GM21423 (cell line): ENCODE measurements at regions not wholly inside any gene's neighbourhood (a gene's known extent, or its start where the extent isn't known, plus 50 kb on each side); places are given as distances from the start of the nearest gene placed in this dataset.

ENCODE experiments used
- ATAC-seq: cut with Tn5 transposase; IDR thresholded peaks from one replicate; pipeline ENCODE4 v1.9.1; 2021; ENCODE audit warnings: mild to moderate bottlenecking, moderate library complexity; ENCODE audit not compliant: unreplicated experiment

GRCh38 chr6:45791211-45792168 is 224.2 kb downstream of the CLIC5 start:
- ATAC-seq = no peak

GRCh38 chr6:45789238-45789637 is 226.4 kb downstream of the CLIC5 start:
- no peak for ATAC-seq

- no peak for ATAC-seq
These were observed 228.3 kb downstream of the CLIC5 start for GRCh38 chr6:45787384-45787783.

- ATAC-seq = no peak
These were observed 229.3 kb downstream of the CLIC5 start for GRCh38 chr6:45786355-45786781.

GRCh38 chr6:45784250-45784649 is 231.4 kb downstream of the CLIC5 start:
- ATAC-seq = no peak

- ATAC-seq = no peak
These were observed 231.9 kb downstream of the CLIC5 start for GRCh38 chr6:45783716-45784115.

GRCh38 chr6:45781890-45782289 is 233.8 kb downstream of the CLIC5 start:
- ATAC-seq = no peak

GRCh38 chr6:45780523-45780922 is 235.1 kb downstream of the CLIC5 start:
- no peak for ATAC-seq

- ATAC-seq = no peak
These were observed 240.5 kb downstream of the CLIC5 start for GRCh38 chr6:45775026-45775697.

GRCh38 chr6:45773906-45774305 is 241.8 kb downstream of the CLIC5 start:
- ATAC-seq = no peak

- no peak for ATAC-seq
These were observed 242.7 kb downstream of the CLIC5 start for GRCh38 chr6:45772886-45773495.

GRCh38 chr6:45772051-45772450 is 243.6 kb downstream of the CLIC5 start:
- ATAC-seq = no peak

GRCh38 chr6:45763281-45763680 is 252.4 kb downstream of the CLIC5 start:
- no peak for ATAC-seq

GRCh38 chr6:45759472-45759810 is 256.2 kb downstream of the CLIC5 start:
- no peak for ATAC-seq

- no peak for ATAC-seq
These were observed 256.7 kb downstream of the CLIC5 start for GRCh38 chr6:45758787-45759471.

- ATAC-seq = no peak
These were observed 258.1 kb downstream of the CLIC5 start for GRCh38 chr6:45757443-45758130.

- no peak for ATAC-seq
These were observed 259.1 kb downstream of the CLIC5 start for GRCh38 chr6:45756606-45757005.

- ATAC-seq = no peak
These were observed 261.2 kb downstream of the CLIC5 start for GRCh38 chr6:45754432-45754831.

GRCh38 chr6:45746046-45746445 is 269.6 kb downstream of the CLIC5 start:
- ATAC-seq = no peak

GRCh38 chr6:45743028-45743615 is 272.5 kb downstream of the CLIC5 start:
- ATAC-seq = no peak
